ENCODE measurements at regions not wholly inside any gene's neighbourhood (a gene's known extent, or its start where the extent isn't known, plus 50 kb on each side); places are given as distances from the start of the nearest gene placed in this dataset.

DNA sequence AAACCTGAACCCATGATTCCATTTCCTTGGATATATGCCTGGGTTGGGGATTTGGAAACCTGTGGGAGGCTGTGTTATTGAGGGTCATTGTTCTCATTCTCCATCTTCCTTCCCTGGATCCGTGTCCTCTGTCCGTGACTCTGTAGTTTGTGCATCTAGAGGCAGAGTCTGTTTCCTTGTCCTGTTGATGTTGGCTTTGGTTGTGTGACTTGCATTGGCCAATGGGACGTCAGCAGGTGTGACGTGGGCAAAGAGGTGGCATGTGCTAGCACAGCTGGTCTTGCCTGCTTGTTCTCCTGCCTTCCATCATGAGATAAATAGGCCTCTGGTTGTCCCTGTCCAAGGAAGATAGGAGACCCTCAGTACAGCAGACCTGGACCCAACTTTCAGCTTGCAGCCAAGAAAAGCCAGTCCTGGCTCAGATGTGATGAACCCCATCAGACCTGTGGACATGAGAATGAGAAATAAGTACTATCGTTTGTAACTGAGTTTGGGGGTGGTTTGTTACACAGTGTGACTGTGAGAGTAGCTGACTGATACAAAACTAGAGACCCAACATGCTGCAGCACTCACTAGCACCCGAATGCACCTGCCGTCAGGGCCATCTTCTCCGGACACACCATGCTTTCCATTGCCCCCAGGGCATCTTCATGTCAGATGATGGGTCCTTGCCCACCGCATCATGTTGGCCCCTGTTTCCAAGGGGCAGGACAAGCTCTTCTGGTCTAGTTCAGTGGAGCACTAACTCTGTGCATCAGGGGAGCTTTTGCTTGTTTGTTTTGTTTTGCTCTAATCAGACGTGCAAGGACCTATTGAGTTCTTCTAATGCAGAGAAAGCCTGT lies 195.3 kb upstream of the SULF2 start:
- TF ChIP-seq POLR2A (IDR thresholded peaks at IDR 0.05; ENCODE audit: extremely low read depth, insufficient read length) (no peak), CTCF (IDR thresholded peaks at IDR 0.05; ENCODE audit: low read depth, low read length) (no peak), MYC (IDR thresholded peaks at IDR 0.05; ENCODE audit: low read depth, low read length) (no peak)
- TF ChIP-seq, protein P1, sequence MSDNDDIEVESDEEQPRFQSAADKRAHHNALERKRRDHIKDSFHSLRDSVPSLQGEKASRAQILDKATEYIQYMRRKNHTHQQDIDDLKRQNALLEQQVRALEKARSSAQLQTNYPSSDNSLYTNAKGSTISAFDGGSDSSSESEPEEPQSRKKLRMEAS (IDR thresholded peaks at IDR 0.05; ENCODE audit: low read depth, low read length): no peak
